ENCODE measurements at regions not wholly inside any gene's neighbourhood (a gene's known extent, or its start where the extent isn't known, plus 50 kb on each side); places are given as distances from the start of the nearest gene placed in this dataset.
A peak's percentile ranks its signal among the peaks of the same experiment; 100 is the strongest.
"Not testable (repeated sequence)": the region's sequence is repeated elsewhere in the genome, so short reads cannot be mapped to it uniquely, and the experiment has no call there.

DNA sequence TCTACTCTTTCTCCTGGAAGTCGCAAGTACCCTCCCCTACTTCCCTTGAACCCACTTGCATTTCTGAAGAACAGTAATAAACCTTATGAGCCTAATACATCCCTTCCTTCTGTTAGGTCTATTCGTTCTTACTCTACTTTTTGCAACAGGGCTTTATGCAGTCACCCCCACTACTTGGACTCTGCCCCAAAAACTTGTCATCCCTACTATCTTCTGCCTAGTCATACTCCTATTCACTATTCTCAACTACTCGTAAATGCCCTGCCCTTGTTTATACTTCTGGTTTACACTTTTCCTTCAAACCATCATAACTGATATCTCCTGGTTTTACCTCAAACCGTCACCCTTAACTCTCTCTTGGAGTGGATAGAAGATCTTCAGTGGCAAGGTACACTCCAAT is 55.2 kb upstream of the SLIT2 start:
- no peak for DNase-seq (ENCODE audit: low spot score)

DNA sequence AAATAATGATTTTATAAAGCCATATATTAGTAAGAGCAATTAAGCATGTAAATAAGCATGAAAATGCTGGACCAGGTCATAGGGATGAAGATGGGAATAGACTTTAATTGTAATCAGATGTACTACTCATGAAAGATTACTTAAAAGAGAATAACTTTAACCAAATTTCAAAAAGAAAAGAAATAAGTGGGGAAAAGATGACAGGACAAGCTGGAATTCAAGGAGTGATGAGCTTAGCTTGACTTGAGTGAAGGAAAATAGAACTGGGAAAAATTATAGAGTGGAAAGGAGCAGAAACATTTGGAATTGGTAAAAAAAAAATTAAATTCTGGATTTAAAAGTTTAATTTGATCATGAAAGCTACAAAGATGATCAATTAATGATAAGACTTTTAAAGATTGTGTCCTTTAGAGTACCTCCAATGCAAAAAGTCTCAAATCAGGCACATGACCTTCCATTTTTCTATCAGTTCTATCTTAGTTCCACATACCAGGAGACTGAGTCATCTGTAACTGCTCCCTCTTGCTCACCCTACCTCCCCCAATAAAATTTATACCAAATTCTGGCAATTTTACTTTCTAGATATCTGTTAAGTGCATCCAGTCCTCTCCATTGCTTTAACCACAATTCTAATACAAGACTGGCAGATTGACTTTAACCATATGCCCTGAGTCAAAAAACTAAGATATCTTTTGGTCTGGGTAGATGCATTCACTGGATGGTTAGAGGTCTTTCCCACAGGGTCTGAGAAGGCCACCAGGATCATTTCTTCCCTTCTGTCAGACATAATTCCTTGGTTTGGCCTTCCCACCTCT is 56.4 kb upstream of the SLIT2 start:
- no peak for DNase-seq (ENCODE audit: low spot score)

- peak; percentile 2 for DNase-seq (ENCODE audit: low spot score)
These were observed 57.3 kb upstream of the SLIT2 start for GRCh38 chr4:20194123-20195013.

DNA sequence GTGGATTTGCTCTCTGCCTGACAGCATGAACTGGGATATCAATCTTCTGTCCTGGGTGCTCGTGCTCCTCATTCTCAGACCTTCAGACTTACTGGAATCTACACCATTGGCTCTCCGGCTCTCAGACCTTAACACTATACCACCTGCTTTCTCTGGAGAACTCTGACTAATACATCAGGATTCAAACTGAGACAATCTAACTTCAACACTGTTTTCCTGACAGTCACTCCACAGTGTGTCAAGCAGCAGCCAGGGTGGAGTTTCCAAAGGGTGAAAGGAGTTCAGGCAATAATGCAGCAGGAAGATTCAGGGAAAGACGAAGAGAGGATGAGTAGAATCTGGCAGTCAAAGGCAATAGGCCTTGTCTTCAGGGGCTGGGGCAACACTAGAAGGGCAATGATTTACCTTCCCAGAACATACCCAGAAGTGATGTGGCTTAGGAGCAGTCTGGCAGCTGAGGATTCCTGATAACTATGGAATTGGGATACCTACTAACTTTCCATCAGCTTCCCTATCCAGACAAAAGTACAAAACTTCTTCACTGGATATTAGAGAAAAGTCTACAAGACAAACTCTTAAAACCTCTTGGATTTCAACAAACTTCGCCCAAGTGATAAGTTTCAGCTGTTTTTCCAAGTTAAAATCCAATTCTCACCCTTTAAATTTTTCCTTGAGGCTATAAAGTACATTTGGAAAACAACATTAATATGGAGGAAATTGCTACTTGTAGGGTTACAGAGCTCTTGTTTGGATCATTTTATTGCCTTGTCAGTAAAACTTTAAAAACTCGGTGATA is 58.4 kb upstream of the SLIT2 start:
- no peak for DNase-seq (ENCODE audit: low spot score)

- no peak for DNase-seq (ENCODE audit: low spot score)
These were observed 59.0 kb upstream of the SLIT2 start for GRCh38 chr4:20192736-20193135.

- DNase-seq (ENCODE audit: low spot score), result no peak
These were observed 66.6 kb upstream of the SLIT2 start for GRCh38 chr4:20185103-20185502.

- not testable (repeated sequence) for DNase-seq (ENCODE audit: low spot score)
These were observed 68.6 kb upstream of the SLIT2 start for GRCh38 chr4:20183131-20183530.

DNA sequence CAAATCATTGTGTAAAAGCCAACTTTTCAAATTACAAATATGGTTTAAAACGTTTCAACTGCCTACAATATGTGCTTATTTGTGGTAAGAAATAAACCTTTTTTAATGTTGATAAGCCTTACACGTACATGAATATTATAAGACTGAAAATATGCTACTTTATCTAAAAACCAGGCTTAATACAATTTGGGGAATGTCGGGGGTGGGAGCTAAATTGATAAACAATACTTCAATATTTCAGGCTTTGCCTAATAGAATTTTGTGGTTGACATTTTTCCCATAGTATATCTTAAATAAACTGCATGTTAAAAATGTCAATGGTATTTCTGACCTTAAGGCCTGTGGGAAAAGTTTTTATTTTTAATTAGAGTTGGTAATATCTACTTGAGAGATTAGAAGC is 69.8 kb upstream of the SLIT2 start:
- DNase-seq (ENCODE audit: low spot score), result no peak

DNA sequence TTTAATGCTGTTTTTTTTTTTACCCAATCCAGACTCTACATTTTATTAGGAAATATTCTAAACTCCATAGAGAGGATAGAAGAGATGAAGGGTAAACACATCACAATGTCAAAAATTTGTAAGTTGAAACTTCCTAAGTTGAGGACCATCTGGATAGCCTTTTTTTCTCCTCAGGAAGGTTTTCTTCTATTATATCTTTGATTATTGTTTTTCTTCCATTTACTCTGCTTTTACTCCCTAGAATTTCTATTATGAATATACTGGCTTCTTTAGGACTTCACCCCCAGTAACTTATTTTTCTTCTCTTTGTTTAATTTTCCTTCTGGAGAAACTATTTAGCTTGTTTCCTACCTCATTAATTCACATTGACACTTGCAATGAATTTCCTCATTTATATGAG is 71.2 kb upstream of the SLIT2 start:
- no peak for DNase-seq (ENCODE audit: low spot score)

DNA sequence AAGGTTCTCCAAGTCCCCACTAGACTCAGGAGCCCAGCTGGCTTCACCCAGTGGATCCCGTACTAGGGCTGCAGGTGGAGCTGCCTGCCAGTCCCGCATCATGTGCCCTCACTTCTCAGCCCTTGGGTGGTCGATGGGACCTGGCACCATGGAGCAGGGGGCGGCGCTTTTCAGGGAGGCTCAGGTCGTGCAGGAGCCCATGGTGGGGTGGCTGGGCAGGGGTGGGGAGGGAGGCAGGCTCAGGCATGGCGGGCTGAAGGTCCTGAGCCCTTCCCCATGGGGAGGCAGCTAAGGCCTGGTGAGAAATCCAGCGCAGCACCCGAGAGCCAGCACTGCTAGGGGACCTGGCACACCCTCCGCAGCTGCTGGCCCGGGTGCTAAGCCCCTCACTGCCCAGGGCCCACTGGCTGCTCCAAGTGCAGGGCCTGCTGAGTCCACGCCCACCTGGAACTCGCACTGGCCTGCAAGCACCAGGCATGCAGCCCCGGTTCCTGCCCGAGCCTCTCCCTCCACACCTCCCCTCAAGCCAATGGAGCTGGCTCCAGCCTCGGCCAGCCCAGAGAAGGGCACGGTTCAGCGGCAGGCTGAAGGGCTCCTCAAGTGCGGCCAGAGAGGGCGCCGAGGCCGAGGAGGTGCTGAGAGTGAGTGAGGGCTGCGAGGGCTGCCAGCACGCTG is 72.7 kb upstream of the SLIT2 start:
- DNase-seq (ENCODE audit: low spot score), result no peak

- no peak for DNase-seq (ENCODE audit: low spot score)
These were observed 74.8 kb upstream of the SLIT2 start for GRCh38 chr4:20176881-20177280.

GRCh38 chr4:20172070-20172760 is 79.5 kb upstream of the SLIT2 start:
- DNase-seq (ENCODE audit: low spot score), result no peak

DNA sequence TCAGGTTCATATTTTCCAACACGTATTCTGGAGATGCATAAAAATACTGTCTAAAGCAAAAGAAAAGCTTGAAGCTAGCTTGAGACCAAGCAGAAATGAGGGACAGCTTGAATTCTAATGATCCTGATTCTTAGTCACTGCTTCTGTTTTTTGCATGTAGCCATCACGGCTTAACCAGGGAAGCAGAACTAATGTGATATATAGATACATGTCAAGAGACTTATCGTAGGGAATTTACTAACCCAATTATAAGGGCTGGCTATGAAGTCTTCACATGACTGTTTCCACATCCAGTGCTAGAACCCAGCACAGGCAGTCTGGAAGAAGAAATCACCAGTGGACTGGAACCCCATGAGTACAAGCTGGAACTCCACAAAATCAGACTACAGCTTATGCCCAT is 85.2 kb upstream of the SLIT2 start:
- no peak for DNase-seq (ENCODE audit: low spot score)

GRCh38 chr4:20159516-20159915 is 92.2 kb upstream of the SLIT2 start:
- DNase-seq (ENCODE audit: low spot score), result no peak

DNA sequence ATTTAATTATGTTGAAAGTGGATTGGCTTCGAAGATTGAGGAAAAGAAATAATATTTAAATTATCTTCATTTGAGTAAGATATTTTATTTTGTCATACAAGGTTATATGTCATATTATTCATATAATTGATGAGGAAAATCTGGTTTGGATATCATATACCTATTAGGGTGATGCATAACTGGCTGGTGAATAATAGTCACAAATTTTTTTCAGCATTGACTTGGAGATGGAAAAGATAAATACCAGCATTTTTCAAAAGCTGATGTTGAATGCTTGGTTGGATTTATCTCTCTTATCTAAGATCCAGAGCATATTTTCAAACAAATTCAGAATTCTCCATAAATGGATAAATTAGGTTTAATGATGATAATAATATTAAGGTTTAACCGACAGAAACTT is 93.5 kb upstream of the SLIT2 start:
- no peak for DNase-seq (ENCODE audit: low spot score)

DNA sequence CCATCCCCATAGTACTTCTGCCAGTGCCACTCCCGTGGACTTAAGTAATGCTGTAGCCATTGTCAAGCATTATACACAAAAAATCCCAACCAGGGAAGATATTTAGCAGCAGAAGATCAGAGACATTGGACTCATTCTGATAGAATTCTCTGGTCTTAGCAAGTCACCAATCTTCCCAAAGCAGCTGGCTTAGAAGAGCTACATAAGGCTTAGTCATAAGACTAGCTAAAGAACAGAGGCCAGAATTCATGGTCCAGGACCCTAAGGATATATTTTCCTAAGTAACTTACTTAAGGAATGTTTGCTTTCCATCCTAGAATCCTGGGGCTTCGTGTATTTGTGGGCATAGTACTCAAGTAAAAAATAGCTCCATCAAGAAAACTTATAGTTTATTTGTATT is 100.3 kb upstream of the SLIT2 start:
- no peak for DNase-seq (ENCODE audit: low spot score)

GRCh38 chr4:20149143-20149542 is 102.6 kb upstream of the SLIT2 start:
- DNase-seq (ENCODE audit: low spot score), result not testable (repeated sequence)

GRCh38 chr4:20137176-20137575 is 114.5 kb upstream of the SLIT2 start:
- no peak for DNase-seq (ENCODE audit: low spot score)

- DNase-seq (ENCODE audit: low spot score), result no peak
These were observed 124.1 kb upstream of the SLIT2 start for GRCh38 chr4:20127626-20128025.

GRCh38 chr4:20126906-20127305 is 124.8 kb upstream of the SLIT2 start:
- no peak for DNase-seq (ENCODE audit: low spot score)

DNA sequence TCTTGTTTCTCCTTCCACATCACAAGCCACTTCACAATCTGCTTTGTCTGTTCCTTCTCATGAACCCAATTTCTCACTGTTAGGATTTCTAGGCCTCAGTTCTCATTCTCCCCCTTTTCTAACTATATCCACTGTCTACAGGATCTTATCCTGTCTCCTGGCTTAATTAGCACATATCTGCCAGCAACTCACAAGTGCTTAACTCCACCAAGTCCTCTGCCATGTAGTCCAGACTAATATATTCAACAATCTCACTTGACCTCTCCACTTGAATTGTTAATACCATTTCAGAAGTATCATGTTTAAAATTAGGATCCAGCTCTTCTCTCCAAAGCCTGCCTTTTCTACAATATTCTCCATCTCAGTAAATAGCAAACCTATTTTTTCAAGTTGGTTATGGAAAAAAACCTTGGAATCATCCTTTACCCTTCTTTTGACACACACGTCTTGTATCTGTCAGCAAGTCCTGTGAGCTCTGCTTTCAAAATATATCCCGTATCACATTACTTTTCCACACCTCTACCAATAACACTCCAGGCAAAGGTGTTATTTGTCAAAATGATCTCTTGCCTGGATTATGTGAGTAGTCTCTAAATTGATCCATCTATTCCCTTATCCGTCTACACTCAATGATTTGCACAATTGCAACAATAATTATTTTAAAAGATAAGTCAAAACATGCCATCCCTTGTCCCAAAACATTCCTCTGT is 127.2 kb upstream of the SLIT2 start:
- DNase-seq (ENCODE audit: low spot score), result no peak
